Mammary epithelial cell (primary cell): ENCODE measurements at regions not wholly inside any gene's neighbourhood (a gene's known extent, or its start where the extent isn't known, plus 50 kb on each side); places are given as distances from the start of the nearest gene placed in this dataset.

ENCODE experiments used
- CTCF ChIP-seq, 2 donors: IDR thresholded peaks in 1 of 2; conservative IDR thresholded peaks in 1 of 2; 2 replicates each; pipeline ENCODE4 v1.5.1; 2011 to 2012; ENCODE audit warnings: inconsistent platforms in 2 of 2, low read length in 2 of 2, mild to moderate bottlenecking in 2 of 2, control low read depth in 1 of 2, low read depth in 1 of 2; ENCODE audit not compliant: insufficient read depth in 1 of 2; ENCODE audit errors: extremely low read depth in 1 of 2
- EZH2 ChIP-seq: IDR thresholded peaks from 2 replicates; pipeline ENCODE4 v1.6.1; 2012; ENCODE audit warnings: low read length, inconsistent platforms, borderline replicate concordance

DNA sequence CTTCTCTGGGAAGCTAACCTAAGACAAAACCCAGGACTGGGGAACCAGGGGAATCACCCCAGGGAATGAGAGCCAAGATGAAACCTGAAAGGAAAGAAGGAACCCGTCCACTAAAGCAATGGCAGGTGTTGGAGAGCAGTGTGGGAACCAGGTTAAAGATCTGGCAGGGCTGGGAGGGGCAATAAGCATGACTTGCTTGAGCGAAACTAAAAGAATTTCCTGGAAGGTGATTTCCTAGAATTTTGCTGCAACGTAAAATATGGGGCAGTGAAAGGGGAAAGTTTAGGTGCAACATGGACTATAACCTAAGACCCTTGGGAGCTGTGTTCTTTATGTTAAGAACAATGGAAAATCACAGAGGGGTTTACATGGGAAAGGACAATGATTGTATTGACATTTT is 126.2 kb upstream of the SSTR4 start:
- TF ChIP-seq CTCF (conservative IDR thresholded peaks at IDR 0.05 in 1 of 2, IDR thresholded peaks at IDR 0.05 in 1 of 2; ENCODE audit: extremely low read depth in 1 of 2, insufficient read depth in 1 of 2, low read depth in 1 of 2, low read length in 2 of 2) (no peak), EZH2 (no peak)
